B cell (primary cell): ENCODE measurements at regions not wholly inside any gene's neighbourhood (a gene's known extent, or its start where the extent isn't known, plus 50 kb on each side); places are given as distances from the start of the nearest gene placed in this dataset.

Experiments used
- ATAC-seq: fragments of 200-7000 bp; cut with Tn5 transposase; one replicate; pipeline ENCODE4 v1.10.0; 2021; ENCODE audit warnings: low read depth, mild to moderate bottlenecking, moderate number of reproducible peaks, moderate library complexity
- CTCF ChIA-PET: fragments of 350-600 bp; sonication (Branson Sonifier 250); formaldehyde crosslinking; loops from one replicate; lab custom pipeline; 2021; ENCODE audit warnings: antibody characterized with exemption, inconsistent platforms; lab: Charles Lee
- POLR2A ChIA-PET: fragments of 350-600 bp; sonication (Branson Sonifier 250); formaldehyde crosslinking; loops from one replicate; lab custom pipeline; 2021; ENCODE audit warnings: antibody characterized with exemption; lab: Charles Lee
- DNase-seq: peaks from one replicate; pipeline ENCODE4 v3.0.0; 2013
- H2AFZ ChIP-seq: 2 replicates; pipeline ENCODE4 v1.6.1; 2012; ENCODE audit warnings: mild to moderate bottlenecking, low read depth, low read length; ENCODE audit not compliant: insufficient read depth, poor library complexity, severe bottlenecking
- H3K27ac ChIP-seq, 2 donors: 1 replicate in 1 of 2; 2 replicates in 1 of 2; pipeline ENCODE4 v1.5.1; 2012 to 2013; ENCODE audit warnings: low read length in 2 of 2, mild to moderate bottlenecking in 2 of 2, moderate library complexity in 1 of 2
- H3K27me3 ChIP-seq, 4 experiments: fragments of 200-600 bp in 1 of 4; sonication (generic) in 1 of 4; replicated peaks in 1 of 4; 1 replicate in 2 of 4; 2 replicates in 2 of 4; pipeline versions ENCODE4 v1.6.1 to v1.7.0; 2013 to 2016; ENCODE audit warnings: low read length in 3 of 4, mild to moderate bottlenecking in 2 of 4, mixed read lengths in 1 of 4, moderate library complexity in 1 of 4; ENCODE audit not compliant: insufficient read depth in 4 of 4, control insufficient read depth in 3 of 4; ENCODE audit errors: control extremely low read depth in 1 of 4
- H3K36me3 ChIP-seq, 2 experiments: replicated peaks in 1 of 2; 1 replicate in 1 of 2; 2 replicates in 1 of 2; pipeline versions ENCODE4 v1.6.1 to v1.7.1; 2013; ENCODE audit warnings: low read length in 1 of 2; ENCODE audit not compliant: insufficient read depth in 2 of 2, control insufficient read depth in 1 of 2; ENCODE audit errors: control extremely low read depth in 1 of 2, extremely low read depth in 1 of 2
- H3K4me1 ChIP-seq, 2 donors: fragments of 200-600 bp in 1 of 2; sonication (generic) in 1 of 2; 1 replicate in 1 of 2; 2 replicates in 1 of 2; pipeline versions ENCODE4 v1.5.1 to v1.6.1; 2013 to 2017; ENCODE audit warnings: low read length in 2 of 2; ENCODE audit not compliant: control insufficient read depth in 2 of 2, insufficient read depth in 2 of 2
- H3K4me2 ChIP-seq: replicated peaks from 2 replicates; pipeline ENCODE3; 2012; ENCODE audit warnings: mild to moderate bottlenecking, low read depth, low read length; ENCODE audit not compliant: poor library complexity, severe bottlenecking
- H3K4me3 ChIP-seq, 5 experiments: fragments of 200-600 bp in 1 of 5; sonication (generic) in 1 of 5; 1 replicate in 3 of 5; 2 replicates in 2 of 5; pipeline versions ENCODE4 v1.5.1 to v1.7.0; 2011 to 2016; ENCODE audit warnings: low read length in 4 of 5, mild to moderate bottlenecking in 4 of 5, low read depth in 2 of 5, control low read depth in 1 of 5, moderate library complexity in 1 of 5; ENCODE audit not compliant: insufficient read depth in 1 of 5; ENCODE audit errors: control extremely low read depth in 1 of 5, extremely low read depth in 1 of 5
- H3K79me2 ChIP-seq: fragments of 200-600 bp; sonication (generic); one replicate; pipeline ENCODE4 v1.6.0; 2016; ENCODE audit warnings: low read length; ENCODE audit not compliant: control insufficient read depth, insufficient read depth
- H3K9ac ChIP-seq: fragments of 200-600 bp; sonication (generic); 2 replicates; pipeline ENCODE4 v1.6.1; 2017; ENCODE audit warnings: mild to moderate bottlenecking, low read length, moderate library complexity
- H3K9me3 ChIP-seq, 3 donors: one replicate each; pipeline versions ENCODE4 v1.6.1 to v1.7.1; 2013; ENCODE audit warnings: low read length in 2 of 3; ENCODE audit not compliant: control insufficient read depth in 2 of 3, insufficient read depth in 1 of 3; ENCODE audit errors: control extremely low read depth in 1 of 3
- H4K20me1 ChIP-seq: 2 replicates; pipeline ENCODE4 v1.6.0; 2012; ENCODE audit warnings: mild to moderate bottlenecking, low read length; ENCODE audit not compliant: insufficient read depth, control insufficient read depth, poor library complexity, severe bottlenecking
- H3K27ac Mint-ChIP-seq: one replicate; pipeline ENCODE4 v1.8.0; 2021; ENCODE audit warnings: mixed read lengths
- H3K27me3 Mint-ChIP-seq: one replicate; pipeline ENCODE4 v1.8.0; 2021; ENCODE audit warnings: mixed read lengths
- H3K4me1 Mint-ChIP-seq: one replicate; pipeline ENCODE4 v1.8.0; 2021; ENCODE audit warnings: mixed read lengths
- H3K4me3 Mint-ChIP-seq: one replicate; pipeline ENCODE4 v1.8.0; 2021; ENCODE audit warnings: mixed read lengths
- H3K9me3 Mint-ChIP-seq: one replicate; pipeline ENCODE4 v1.8.0; 2022; ENCODE audit warnings: mixed read lengths; ENCODE audit not compliant: insufficient read depth
- CTCF ChIP-seq: fragments of 200-600 bp; IDR thresholded peaks from one replicate; pipeline ENCODE4 v1.8.0; 2022; ENCODE audit warnings: antibody characterized with exemption, mild to moderate bottlenecking
- EZH2 ChIP-seq: IDR thresholded peaks from 2 replicates; pipeline ENCODE4 v1.6.1; 2012; ENCODE audit warnings: borderline replicate concordance, low read depth, mild to moderate bottlenecking, moderate library complexity, low read length; ENCODE audit not compliant: insufficient read depth, poor library complexity, severe bottlenecking
- WGBS: methylation state at CpG from one replicate; pipeline ENCODE4 v1.1.5; 2013; ENCODE audit warnings: missing lambda C conversion rate; ENCODE audit not compliant: insufficient coverage; 5-methylcytosine and 5-hydroxymethylcytosine counted together
- intact Hi-C: fragments of 100-400 bp; cut with micrococcal nuclease; formaldehyde crosslinking; loops from one replicate; pipeline ENCODE4 v1.10.0; 2022

GRCh38 chr6:82030301-82030700 is 217.2 kb downstream of the IBTK start:
- 94% methylated on average over 2 of the region's 2 CpGs for WGBS

GRCh38 chr6:82025271-82025670 is 222.3 kb downstream of the IBTK start:
- Mint-ChIP-seq H3K9me3 (no peaks in the 10 kb centered on the region), H3K27me3 (peaks cover under 1% of the 10 kb centered on the region), H3K4me3 (no peak overlapping the region), H3K27ac (no peak overlapping the region), H3K4me1 (no peaks in the 10 kb centered on the region)
- Histone ChIP-seq H3K4me1 (no peaks in the 10 kb centered on the region), H3K9ac (no peak overlapping the region), H2AFZ (no peak overlapping the region), H4K20me1 (no peaks in the 10 kb centered on the region), H3K27ac (no peak overlapping the region), H3K36me3 (no peaks in the 10 kb centered on the region), H3K27me3 (peaks cover 0 to 5% (median 0%) of the 10 kb centered on the region in 4 experiments), H3K4me3 (no peak overlapping the region), H3K9me3 (no peaks in the 10 kb centered on the region), H3K79me2 (no peaks in the 10 kb centered on the region), H3K4me2 (no peak overlapping the region)
- no CpG with 5 or more reads among the region's 1 CpG for WGBS
- TF ChIP-seq EZH2 (no peak), CTCF (no peak)
- POLR2A ChIA-PET = no interaction called here
- no peak for DNase-seq
- intact Hi-C loops = no loop called here
- CTCF ChIA-PET = no interaction called here
- no peak for ATAC-seq

More at GRCh38 chr6:82030301-82030700, 217.2 kb downstream of the IBTK start:
- CTCF ChIA-PET = no interaction called here
- Histone ChIP-seq H3K36me3 (no peaks in the 10 kb centered on the region), H3K27ac (no peak overlapping the region), H3K4me1 (no peaks in the 10 kb centered on the region), H3K9ac (no peak overlapping the region), H3K27me3 (peaks cover 0 to 3% (median 0%) of the 10 kb centered on the region in 4 experiments), H3K4me2 (no peak overlapping the region), H4K20me1 (no peaks in the 10 kb centered on the region), H3K4me3 (no peak overlapping the region), H2AFZ (no peak overlapping the region), H3K9me3 (no peaks in the 10 kb centered on the region), H3K79me2 (no peaks in the 10 kb centered on the region)
- H3K27ac Mint-ChIP-seq = no peak overlapping the region
- intact Hi-C loops = no loop called here
- no peak for ATAC-seq
- no peaks in the 10 kb centered on the region for H3K4me1 Mint-ChIP-seq
- no peaks in the 10 kb centered on the region for H3K9me3 Mint-ChIP-seq
- no peak for DNase-seq
- TF ChIP-seq EZH2 = no peak
- TF ChIP-seq CTCF = no peak
- H3K27me3 Mint-ChIP-seq = peaks cover 6% of the 10 kb centered on the region
- no peak overlapping the region for H3K4me3 Mint-ChIP-seq
- POLR2A ChIA-PET = no interaction called here
